Stimulated activated CD4-positive, alpha-beta T cell treated with anti-CD3 and anti-CD28 coated beads, TNF-alpha, amount 100 ng/mL, for 1 hour (primary cell): ENCODE measurements at regions not wholly inside any gene's neighbourhood (a gene's known extent, or its start where the extent isn't known, plus 50 kb on each side); places are given as distances from the start of the nearest gene placed in this dataset.
"Not testable (repeated sequence)": the region's sequence is repeated elsewhere in the genome, so short reads cannot be mapped to it uniquely, and the experiment has no call there.

Experiments used
- DNase-seq, 3 donors: peaks; one replicate each; pipeline ENCODE4 v3.0.0-alpha.2; 2020; ENCODE audit warnings: low read depth in 3 of 3, low spot score in 1 of 3

DNA sequence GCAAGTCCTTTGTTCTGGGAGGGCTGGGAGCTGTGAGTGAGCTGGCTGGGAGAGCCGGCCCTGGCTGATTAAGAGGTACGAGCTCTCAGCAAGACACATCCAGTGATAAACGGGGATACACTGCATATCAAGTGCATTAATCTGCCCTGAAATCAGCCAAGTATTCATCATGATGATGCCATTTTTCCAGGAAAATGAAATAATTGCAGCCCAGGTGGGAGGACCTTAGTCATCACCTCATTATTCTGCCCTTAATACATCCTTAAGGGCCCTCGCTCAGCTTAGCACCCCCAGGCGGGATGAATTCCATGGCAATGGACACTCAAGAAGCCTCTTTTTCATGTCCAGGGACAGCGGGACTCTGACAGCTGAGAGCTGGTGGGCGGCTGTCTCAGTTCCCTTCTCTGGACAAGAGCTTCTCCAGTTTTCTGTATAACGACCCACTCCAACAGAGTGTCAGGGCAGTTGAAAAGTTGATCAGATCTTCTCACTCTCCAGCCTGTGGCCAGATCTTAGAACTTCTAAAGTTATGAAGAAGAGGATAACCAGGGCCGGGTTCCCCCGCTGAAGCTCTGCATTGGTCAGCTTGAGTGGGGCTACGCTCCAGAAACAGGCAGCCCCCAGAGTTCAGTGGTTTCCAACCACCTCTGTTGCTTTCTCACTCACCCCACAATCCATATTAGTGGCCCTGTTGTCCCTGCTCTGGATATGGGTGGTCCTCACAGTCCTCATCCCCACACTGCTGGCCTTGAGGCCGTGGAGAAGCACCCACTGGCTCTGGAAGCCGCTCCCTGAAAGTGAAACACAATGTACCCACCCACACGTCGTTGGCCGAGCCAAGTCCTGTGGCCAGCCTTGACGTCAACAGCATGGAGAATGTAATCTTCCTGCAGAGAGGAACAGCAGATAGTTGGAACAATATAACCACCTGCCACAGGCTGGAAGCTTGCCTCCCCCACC, 306.2 kb upstream of the DIO3 start:
- DNase-seq = no peak

GRCh38 chr14:101255765-101256125, 305.6 kb upstream of the DIO3 start:
- no peak for DNase-seq

DNA sequence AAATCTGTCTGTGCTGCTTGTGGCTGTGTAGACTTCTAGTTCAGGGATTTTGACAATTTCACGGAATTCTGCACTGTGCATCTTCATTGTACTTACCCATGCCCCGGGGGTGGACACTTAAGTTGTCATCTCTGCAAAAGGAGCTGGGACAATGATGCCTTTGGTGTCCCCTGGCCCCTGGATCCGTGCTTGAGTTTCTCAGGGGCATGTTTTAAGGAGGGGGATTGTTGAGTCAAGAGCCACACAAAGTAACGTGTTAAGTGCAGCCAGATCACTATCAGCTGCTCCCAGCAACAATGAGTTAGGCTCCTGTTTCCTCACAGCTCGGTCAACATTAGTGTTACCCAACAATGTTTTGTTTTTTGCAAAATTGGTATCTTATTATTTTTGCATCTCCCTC, 305.0 kb upstream of the DIO3 start:
- no peak for DNase-seq

- no peak for DNase-seq
Measured at GRCh38 chr14:101257551-101257950, 303.7 kb upstream of the DIO3 start.

GRCh38 chr14:101259748-101260147, 301.5 kb upstream of the DIO3 start:
- no peak for DNase-seq

- DNase-seq = not testable (repeated sequence)
Measured at GRCh38 chr14:101266441-101266840, 294.9 kb upstream of the DIO3 start.

DNA sequence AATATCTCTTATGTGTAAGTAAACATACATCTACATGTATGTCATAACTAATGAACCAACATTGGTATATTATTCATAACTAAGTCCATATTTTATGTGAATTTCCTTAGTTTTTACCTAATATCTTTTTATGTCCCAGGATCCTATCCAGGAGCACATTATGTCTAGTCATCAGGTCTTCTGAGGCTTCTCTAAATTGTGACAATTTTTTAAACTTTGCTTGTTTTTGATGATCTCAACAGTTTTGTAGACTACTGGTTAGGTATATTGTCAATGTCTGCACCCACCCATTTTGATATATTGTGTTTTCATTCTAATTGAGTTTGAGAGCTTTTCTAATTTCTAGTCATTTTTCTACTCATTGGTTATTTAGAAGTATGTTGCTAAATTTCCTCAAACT, 288.2 kb upstream of the DIO3 start:
- DNase-seq = no peak

- DNase-seq = no peak
Measured at GRCh38 chr14:101276309-101277091, 284.8 kb upstream of the DIO3 start.

DNA sequence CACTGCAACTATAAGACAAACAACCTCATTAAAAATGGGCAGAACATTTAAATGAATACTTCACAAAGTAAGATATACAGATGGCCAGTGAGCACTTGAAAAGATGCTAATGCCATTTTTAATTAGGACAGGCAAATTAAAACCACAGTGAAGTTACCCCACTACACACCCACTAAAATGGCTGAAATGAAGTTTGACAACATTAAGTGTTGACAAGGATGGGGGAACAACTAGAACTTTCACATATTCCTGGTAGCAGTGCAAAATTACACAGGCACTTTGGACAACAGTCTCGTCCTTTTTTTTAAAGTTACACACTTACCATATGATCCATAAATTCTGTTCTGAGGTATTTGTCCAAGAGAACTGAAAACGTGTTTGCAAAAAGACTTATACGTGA, 278.9 kb upstream of the DIO3 start:
- no peak for DNase-seq

DNA sequence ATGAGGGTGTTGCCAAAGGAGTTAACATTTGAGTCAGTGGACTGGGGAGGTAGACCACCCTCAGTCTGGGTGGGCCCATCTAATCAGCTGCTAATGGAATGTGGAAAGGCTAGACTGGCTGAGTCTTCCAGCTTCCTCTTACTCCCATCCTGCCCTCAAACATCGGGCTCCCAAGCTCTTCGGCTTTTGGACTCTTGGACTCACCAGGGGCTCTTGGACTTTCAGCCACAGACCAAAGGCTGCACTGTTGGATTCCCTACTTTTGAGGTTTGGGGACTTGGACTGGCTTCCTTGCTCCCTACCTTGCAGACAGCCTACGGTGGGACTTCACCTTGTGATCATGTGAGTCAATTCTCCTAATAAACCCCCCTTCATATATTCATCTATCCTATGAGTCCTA, 276.6 kb upstream of the DIO3 start:
- no peak for DNase-seq

- no peak for DNase-seq
Measured at GRCh38 chr14:101286271-101287018, 274.9 kb upstream of the DIO3 start.

DNA sequence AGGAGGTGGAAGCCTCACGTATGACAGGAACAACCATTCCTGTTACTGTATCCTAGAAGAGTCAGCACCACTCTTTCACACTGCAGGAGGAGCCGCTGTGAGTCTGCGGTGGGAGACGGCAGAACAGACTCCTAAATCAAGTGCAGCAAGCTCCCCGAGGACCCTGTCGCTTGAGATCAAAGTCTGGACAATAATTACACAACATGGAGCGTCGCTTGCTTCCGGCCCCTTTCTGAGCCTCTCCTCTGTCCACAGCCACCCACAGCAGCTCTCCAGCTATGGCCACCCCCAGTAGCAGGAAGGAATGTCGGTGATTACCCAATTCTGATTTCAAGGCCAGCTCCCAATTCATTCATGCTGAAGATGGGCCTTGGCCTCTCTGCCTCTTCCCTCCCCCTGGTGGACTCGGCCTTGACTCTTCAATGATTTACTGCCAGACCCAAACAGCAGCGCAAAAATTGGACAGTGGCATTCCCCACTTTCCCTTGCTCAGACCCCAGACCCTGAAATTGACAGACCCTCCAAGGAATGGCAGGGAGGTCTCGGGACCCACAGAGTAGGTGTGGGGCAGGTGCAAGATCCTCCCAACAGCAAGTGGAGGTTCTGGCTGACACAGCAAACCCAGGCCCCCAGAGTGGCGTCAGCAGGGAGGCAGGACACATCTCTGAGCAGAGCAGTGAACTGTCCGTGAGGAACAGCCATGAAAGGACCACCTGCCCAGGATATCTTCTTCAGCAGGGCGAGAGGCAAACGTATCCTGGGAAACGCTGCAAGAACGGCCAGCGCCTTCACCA, 272.7 kb upstream of the DIO3 start:
- no peak for DNase-seq

DNA sequence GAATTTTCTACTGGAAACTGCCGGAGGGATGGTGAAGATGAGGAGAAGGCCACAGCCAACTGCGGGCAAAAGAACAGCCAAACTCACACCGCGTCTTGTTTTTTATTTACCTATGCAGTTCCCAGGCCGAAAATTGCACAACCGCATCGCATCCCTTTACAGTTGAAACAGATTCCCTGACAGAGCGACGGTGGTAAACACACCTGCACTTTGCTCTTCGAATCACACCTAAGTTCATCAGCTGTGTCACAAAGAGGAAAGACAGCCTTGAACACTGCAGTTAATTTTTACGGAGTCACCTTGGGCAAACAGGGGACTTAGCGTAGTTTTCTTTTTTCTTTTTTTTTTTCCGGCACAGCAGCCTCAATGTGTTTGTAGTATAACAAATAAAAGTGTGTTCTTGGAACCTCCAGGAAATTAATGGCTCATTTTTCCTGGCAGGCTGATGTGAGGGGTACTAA, 272.0 kb upstream of the DIO3 start:
- DNase-seq = no peak

DNA sequence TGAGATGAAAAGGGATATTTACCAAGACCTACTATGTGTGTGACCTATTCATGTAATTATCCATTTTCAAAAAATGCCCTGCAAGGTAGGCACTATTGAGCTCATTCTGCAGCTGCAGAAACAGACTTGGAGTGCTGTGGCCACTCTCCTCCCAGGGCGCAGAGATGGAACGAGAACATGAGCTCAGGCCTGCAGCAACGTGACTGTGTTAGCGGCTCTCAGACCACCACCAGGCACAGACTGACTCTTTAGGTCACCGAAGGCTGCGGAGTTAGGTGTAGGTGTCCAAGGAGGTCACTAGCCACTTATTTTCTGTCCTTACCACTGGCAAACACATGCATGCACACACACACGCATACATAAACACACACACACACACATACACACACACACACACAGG, 271.4 kb upstream of the DIO3 start:
- no peak for DNase-seq

DNA sequence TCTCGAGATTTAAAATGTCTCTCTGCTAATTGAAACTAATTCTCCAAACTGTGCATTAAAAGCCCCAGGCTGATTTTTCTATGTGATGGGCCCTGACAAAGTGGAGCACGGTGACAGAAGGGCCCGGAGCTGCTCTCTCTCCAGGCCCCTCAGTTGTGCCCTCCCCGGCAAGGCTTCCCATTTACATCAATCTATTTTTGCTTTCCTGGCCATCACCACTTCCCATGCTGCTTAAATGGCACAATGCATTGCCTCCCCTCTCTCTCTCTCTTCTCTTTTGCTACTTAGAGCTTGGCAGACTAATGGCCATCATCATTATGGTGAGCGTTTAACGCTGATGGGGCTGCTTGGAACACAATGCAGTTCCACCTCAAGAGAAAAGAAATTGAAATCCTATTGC, 270.7 kb upstream of the DIO3 start:
- no peak for DNase-seq

GRCh38 chr14:101291390-101291789, 269.9 kb upstream of the DIO3 start:
- DNase-seq = no peak

- no peak for DNase-seq
Measured at GRCh38 chr14:101292448-101292847, 268.8 kb upstream of the DIO3 start.

GRCh38 chr14:101293605-101294004, 267.7 kb upstream of the DIO3 start:
- no peak for DNase-seq

- DNase-seq = no peak
Measured at GRCh38 chr14:101294136-101294535, 267.2 kb upstream of the DIO3 start.

DNA sequence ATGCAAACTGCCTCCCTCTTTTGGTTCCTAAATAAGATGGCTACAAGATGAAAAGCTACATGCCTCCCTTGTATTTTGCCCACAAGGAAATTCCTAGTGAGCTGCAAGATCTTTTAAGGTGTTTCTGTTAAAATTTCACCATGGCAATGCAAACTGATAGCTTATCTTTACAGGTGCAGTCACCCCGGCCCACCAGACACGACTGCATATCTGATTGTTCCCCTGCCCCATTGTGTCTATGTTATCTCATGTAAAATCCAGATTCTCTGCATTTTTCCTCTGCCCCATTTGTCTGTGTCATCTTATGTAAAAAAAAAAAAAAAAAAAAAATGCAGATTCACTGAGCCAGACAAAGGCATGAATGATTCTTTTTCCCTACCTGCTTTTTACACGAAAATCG, 261.5 kb upstream of the DIO3 start:
- not testable (repeated sequence) for DNase-seq

DNA sequence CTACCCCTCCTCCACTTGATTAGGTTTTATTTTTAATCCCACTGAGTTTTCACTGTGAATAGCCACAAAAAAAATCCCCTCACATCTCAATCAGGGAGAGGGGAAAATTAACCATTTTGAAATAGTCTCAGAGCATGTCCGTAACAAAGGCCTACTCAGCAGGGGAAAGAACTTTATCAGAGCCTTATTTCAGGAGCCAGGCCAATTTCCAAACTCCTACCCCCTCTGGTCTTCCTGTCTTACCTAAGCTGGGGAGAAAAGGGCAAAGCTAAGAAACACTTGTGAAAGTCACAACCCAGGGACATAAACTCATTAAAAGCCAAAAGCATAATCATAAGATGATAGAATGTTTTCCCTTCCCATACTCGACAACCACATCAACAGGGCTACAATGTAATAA, 260.3 kb upstream of the DIO3 start:
- DNase-seq = no peak
